SU-DHL-6 (cell line): ENCODE measurements at regions not wholly inside any gene's neighbourhood (a gene's known extent, or its start where the extent isn't known, plus 50 kb on each side); places are given as distances from the start of the nearest gene placed in this dataset.

Experiments
- H2AFZ ChIP-seq: fragments of 200-600 bp; sonication (generic); 2 replicates; pipeline ENCODE4 v1.6.1; 2014; ENCODE audit warnings: low read depth, mild to moderate bottlenecking, moderate library complexity, mixed read lengths, antibody characterized with exemption, low read length; ENCODE audit not compliant: severe bottlenecking
- H3F3A ChIP-seq: fragments of 200-600 bp; shearing (Covaris generic); 2 replicates; pipeline ENCODE4 v1.6.0; 2016; ENCODE audit warnings: antibody characterized with exemption, mild to moderate bottlenecking; ENCODE audit not compliant: insufficient read depth
- H3K27ac ChIP-seq: fragments of 200-600 bp; sonication (generic); 2 replicates; pipeline ENCODE4 v1.5.1; 2016; ENCODE audit warnings: low read depth, mild to moderate bottlenecking, low read length, moderate library complexity, mixed read lengths
- H3K27me3 ChIP-seq: fragments of 200-600 bp; sonication (generic), shearing (Covaris generic); 2 replicates; pipeline ENCODE4 v1.6.0; 2014; ENCODE audit warnings: mild to moderate bottlenecking, low read length
- H3K36me3 ChIP-seq: fragments of 200-600 bp; sonication (generic); 2 replicates; pipeline ENCODE4 v1.6.1; 2014; ENCODE audit warnings: mild to moderate bottlenecking, low read length, mixed read lengths
- H3K4me2 ChIP-seq: fragments of 300-600, 200-600 bp; shearing (Covaris generic), sonication (generic); 2 replicates; pipeline ENCODE4 v1.6.0; 2014; ENCODE audit warnings: low read length, low read depth, mild to moderate bottlenecking; ENCODE audit not compliant: poor library complexity, severe bottlenecking
- H3K4me3 ChIP-seq: fragments of 200-600 bp; sonication (generic); 2 replicates; pipeline ENCODE4 v1.5.1; 2014; ENCODE audit warnings: antibody characterized with exemption, low read length, mild to moderate bottlenecking, mixed read lengths; ENCODE audit not compliant: insufficient read depth, poor library complexity, severe bottlenecking
- H3K79me2 ChIP-seq: fragments of 200-600 bp; sonication (generic); 2 replicates; pipeline ENCODE4 v1.6.1; 2014; ENCODE audit warnings: mild to moderate bottlenecking, low read length, moderate library complexity; ENCODE audit not compliant: insufficient read depth
- H3K9ac ChIP-seq: fragments of 200-600 bp; sonication (generic); 2 replicates; pipeline ENCODE4 v1.7.0; 2014; ENCODE audit warnings: mild to moderate bottlenecking, low read length
- H3K9me2 ChIP-seq: fragments of 200-600 bp; sonication (generic); replicated peaks from 2 replicates; pipeline ENCODE4 v1.6.1; 2014; ENCODE audit warnings: low read length; ENCODE audit not compliant: insufficient read depth
- H3K9me3 ChIP-seq: fragments of 200-600 bp; sonication (generic); 2 replicates; pipeline ENCODE4 v1.6.1; 2014; ENCODE audit warnings: low read length, mixed read lengths; ENCODE audit not compliant: insufficient read depth
- H4K20me1 ChIP-seq: fragments of 200-600 bp; sonication (generic); 2 replicates; pipeline ENCODE4 v1.6.1; 2014; ENCODE audit warnings: low read depth, mild to moderate bottlenecking, antibody characterized with exemption, low read length, moderate library complexity, mixed read lengths
- CTCF ChIP-seq: fragments of 200-600 bp; sonication (generic); IDR thresholded peaks from one replicate; pipeline ENCODE4 v1.5.1; 2017; ENCODE audit warnings: antibody characterized with exemption, mild to moderate bottlenecking, low read length, moderate library complexity; ENCODE audit not compliant: insufficient read depth, poor library complexity, severe bottlenecking
- EZH2phosphoT487 ChIP-seq: fragments of 200-600 bp; sonication (generic), shearing (Covaris generic); conservative IDR thresholded peaks from 2 replicates; pipeline ENCODE4 v1.6.1; 2018; ENCODE audit warnings: mild to moderate bottlenecking, antibody characterized with exemption, low read length, moderate library complexity, mixed read lengths

- Histone ChIP-seq H3K9ac (no peak overlapping the region), H3K9me3 (no peaks in the 10 kb centered on the region), H3K36me3 (no peaks in the 10 kb centered on the region), H3K27me3 (no peaks in the 10 kb centered on the region), H3K79me2 (no peaks in the 10 kb centered on the region), H3K9me2 (no peaks in the 10 kb centered on the region), H3K4me2 (no peak overlapping the region), H3K27ac (no peak overlapping the region), H3K4me3 (no peak overlapping the region), H2AFZ (no peak overlapping the region), H3F3A (no peaks in the 10 kb centered on the region), H4K20me1 (no peaks in the 10 kb centered on the region)
- TF ChIP-seq CTCF (no peak), EZH2phosphoT487 (no peak)
These were observed 77.9 kb downstream of the RTL9 start for GRCh38 chrX:110436523-110436922.

GRCh38 chrX:110437686-110438085 is 79.0 kb downstream of the RTL9 start:
- no peaks in the 10 kb centered on the region for H3F3A ChIP-seq
- no peak overlapping the region for H3K4me2 ChIP-seq
- H3K27ac ChIP-seq: no peak overlapping the region
- H3K9ac ChIP-seq: no peak overlapping the region
- H3K9me2 ChIP-seq: no peaks in the 10 kb centered on the region
- no peak overlapping the region for H2AFZ ChIP-seq
- no peaks in the 10 kb centered on the region for H3K79me2 ChIP-seq
- no peaks in the 10 kb centered on the region for H3K27me3 ChIP-seq
- H4K20me1 ChIP-seq: no peaks in the 10 kb centered on the region
- TF ChIP-seq CTCF (no peak), EZH2phosphoT487 (no peak)
- no peaks in the 10 kb centered on the region for H3K9me3 ChIP-seq
- no peaks in the 10 kb centered on the region for H3K36me3 ChIP-seq
- H3K4me3 ChIP-seq: no peak overlapping the region

GRCh38 chrX:110440016-110440805 is 81.6 kb downstream of the RTL9 start:
- TF ChIP-seq EZH2phosphoT487 (no peak), CTCF (no peak)
- H3K36me3 ChIP-seq: no peaks in the 10 kb centered on the region
- H3K9me2 ChIP-seq: no peaks in the 10 kb centered on the region
- H2AFZ ChIP-seq: no peak overlapping the region
- no peak overlapping the region for H3K9ac ChIP-seq
- no peak overlapping the region for H3K4me3 ChIP-seq
- H3K9me3 ChIP-seq: no peaks in the 10 kb centered on the region
- no peaks in the 10 kb centered on the region for H3F3A ChIP-seq
- no peak overlapping the region for H3K4me2 ChIP-seq
- H3K27ac ChIP-seq: no peak overlapping the region
- no peaks in the 10 kb centered on the region for H3K27me3 ChIP-seq
- H3K79me2 ChIP-seq: no peaks in the 10 kb centered on the region
- H4K20me1 ChIP-seq: no peaks in the 10 kb centered on the region
